ENCODE measurements at regions not wholly inside any gene's neighbourhood (a gene's known extent, or its start where the extent isn't known, plus 50 kb on each side); places are given as distances from the start of the nearest gene placed in this dataset.

DNA sequence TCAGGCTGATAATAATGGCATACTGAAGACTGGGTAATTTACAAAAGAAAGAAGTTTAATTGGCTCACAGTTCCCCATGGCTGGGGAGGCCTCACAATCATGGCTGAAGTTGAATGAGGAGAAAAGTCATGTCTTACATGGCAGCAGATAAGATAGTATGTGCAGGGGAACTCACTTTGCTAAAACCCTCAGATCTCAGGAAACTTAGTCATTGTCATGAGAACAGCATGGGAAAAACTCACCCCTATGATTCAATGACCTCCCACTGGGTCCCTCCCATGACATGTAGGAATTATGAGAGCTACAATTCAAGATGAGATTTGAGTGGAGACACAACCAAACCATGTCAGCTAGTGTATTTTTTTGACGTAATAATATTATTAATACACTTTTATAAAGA, 149.8 kb upstream of the BOD1L1 start:
- Histone ChIP-seq H3K9me3 (no peaks in the 10 kb centered on the region), H3K27me3 (no peaks in the 10 kb centered on the region), H3K4me1 (no peaks in the 10 kb centered on the region), H3K27ac (no peak overlapping the region), H3K4me3 (no peak overlapping the region), H3K36me3 (no peaks in the 10 kb centered on the region)
- no peak for TF ChIP-seq POLR2A (IDR thresholded peaks at IDR 0.05)
- TF ChIP-seq CTCF (IDR thresholded peaks at IDR 0.05) = no peak
- 82% methylated on average over 1 of the region's 1 CpG for WGBS (ENCODE audit: insufficient coverage, low coverage, low lambda C conversion rate, missing lambda C conversion rate)
- intact Hi-C loops (cut with DNase I) = no loop called here
- DNase-seq (no peak), ATAC-seq (no peak)

- ATAC-seq = no peak
- Histone ChIP-seq H3K9me3 (no peaks in the 10 kb centered on the region), H3K4me3 (no peak overlapping the region), H3K36me3 (no peaks in the 10 kb centered on the region), H3K4me1 (no peaks in the 10 kb centered on the region), H3K27ac (no peak overlapping the region), H3K27me3 (no peaks in the 10 kb centered on the region)
- no peak for TF ChIP-seq CTCF (IDR thresholded peaks at IDR 0.05)
- no peak for TF ChIP-seq POLR2A (IDR thresholded peaks at IDR 0.05)
- no peak for DNase-seq
- intact Hi-C loops (cut with DNase I) = no loop called here
- 40% methylated on average over 1 of the region's 1 CpG for WGBS (ENCODE audit: insufficient coverage, low coverage, low lambda C conversion rate, missing lambda C conversion rate)
Observed at GRCh38 chr4:13778367-13778766, 150.8 kb upstream of the BOD1L1 start.

DNA sequence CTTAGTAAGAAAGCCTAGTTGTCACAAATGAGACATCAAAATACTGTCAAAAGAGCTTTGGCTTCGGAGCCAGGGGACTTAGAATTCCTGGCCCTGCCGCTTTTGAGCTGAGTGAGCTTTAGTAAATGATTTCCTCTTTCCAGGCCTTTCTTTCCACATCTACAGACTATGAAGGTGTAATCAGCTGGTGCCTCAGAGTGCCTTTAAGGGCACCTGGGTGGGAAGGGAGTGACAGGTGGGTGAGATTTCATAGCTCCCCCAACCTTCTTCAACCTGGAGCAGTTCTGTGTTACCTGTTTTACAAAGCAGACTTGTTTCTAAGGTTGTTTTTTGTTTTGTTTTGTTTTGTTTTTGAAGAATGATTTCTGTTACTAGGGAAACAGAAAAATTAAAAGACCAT, 154.7 kb upstream of the BOD1L1 start:
- intact Hi-C loops (cut with DNase I) = no loop called here
- Histone ChIP-seq H3K27ac (no peak overlapping the region), H3K4me1 (no peaks in the 10 kb centered on the region), H3K27me3 (no peaks in the 10 kb centered on the region), H3K36me3 (no peaks in the 10 kb centered on the region), H3K9me3 (no peaks in the 10 kb centered on the region), H3K4me3 (no peak overlapping the region)
- DNase-seq = no peak
- no peak for ATAC-seq
- WGBS (ENCODE audit: insufficient coverage, low coverage, low lambda C conversion rate, missing lambda C conversion rate) = 80% methylated on average over 2 of the region's 2 CpGs
- TF ChIP-seq POLR2A (IDR thresholded peaks at IDR 0.05) (no peak), CTCF (IDR thresholded peaks at IDR 0.05) (no peak)

DNA sequence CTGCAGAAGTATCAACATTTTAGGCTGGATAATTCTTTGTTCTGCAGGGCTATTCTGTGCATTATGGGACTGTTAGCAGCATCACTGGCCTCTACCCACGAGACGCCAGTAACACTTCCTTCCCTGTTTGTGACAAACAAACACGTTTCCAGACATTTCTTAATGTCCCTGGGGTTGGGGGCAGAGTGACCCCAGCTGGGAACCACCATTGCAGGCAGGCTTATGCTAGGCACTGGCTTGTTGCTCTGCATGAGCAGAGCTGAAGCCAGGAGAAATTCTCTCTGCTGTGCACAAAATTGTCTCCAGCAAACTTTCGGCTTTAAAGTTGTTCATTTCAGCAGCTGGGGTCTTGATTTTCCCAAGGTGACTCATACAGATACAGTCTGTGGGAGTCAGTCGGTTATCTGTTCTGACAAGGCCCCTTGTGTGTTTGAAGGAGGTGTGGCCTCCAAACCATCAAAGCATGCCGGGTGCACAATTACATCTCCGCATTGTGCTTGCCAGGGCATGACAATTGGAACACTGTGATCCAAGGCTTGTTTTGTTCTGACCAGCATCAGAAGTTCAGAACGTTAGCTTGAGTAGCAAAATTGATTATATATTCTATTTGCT, 156.4 kb upstream of the BOD1L1 start:
- DNase-seq = no peak
- Histone ChIP-seq H3K36me3 (no peaks in the 10 kb centered on the region), H3K27ac (no peak overlapping the region), H3K9me3 (no peaks in the 10 kb centered on the region), H3K4me3 (no peak overlapping the region), H3K4me1 (no peaks in the 10 kb centered on the region), H3K27me3 (no peaks in the 10 kb centered on the region)
- ATAC-seq = no peak
- intact Hi-C loops (cut with DNase I) = no loop called here
- WGBS (ENCODE audit: insufficient coverage, low coverage, low lambda C conversion rate, missing lambda C conversion rate) = 72% methylated on average over 5 of the region's 8 CpGs
- TF ChIP-seq POLR2A (IDR thresholded peaks at IDR 0.05) (no peak), CTCF (IDR thresholded peaks at IDR 0.05) (no peak)
